NCI-H2171 treated with DMSO at 0.1 percent for 48 hours (cell line): ENCODE measurements at regions not wholly inside any gene's neighbourhood (a gene's known extent, or its start where the extent isn't known, plus 50 kb on each side); places are given as distances from the start of the nearest gene placed in this dataset.
"Not testable (repeated sequence)": the region's sequence is repeated elsewhere in the genome, so short reads cannot be mapped to it uniquely, and the experiment has no call there.

Source experiments
- DNase-seq: peaks from one replicate; lab custom pipeline; 2025; lab: John Stamatoyannopoulos, UW

- no peak for DNase-seq
Measured at GRCh38 chr5:109630093-109630492, 59.6 kb upstream of the MAN2A1 start.

DNA sequence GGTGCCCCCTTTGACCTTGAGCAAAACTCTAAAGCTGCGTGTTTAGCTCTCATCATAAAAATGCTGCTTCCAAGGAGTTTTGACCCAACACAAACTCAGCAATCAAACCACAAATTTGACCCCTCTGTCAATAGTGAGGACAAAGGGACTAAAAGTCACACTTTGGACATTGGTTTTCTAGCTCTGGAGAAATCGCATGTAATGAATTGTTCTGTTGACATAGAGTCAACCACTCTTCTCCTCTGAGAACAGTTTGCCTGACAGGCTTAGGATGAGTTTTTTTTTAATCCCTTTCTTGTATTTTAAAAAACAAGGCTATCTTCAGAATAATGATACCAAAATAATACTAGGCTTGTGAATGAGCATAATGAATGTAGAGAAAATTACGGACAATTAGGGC, 61.1 kb upstream of the MAN2A1 start:
- no peak for DNase-seq

GRCh38 chr5:109621266-109621665, 68.5 kb upstream of the MAN2A1 start:
- not testable (repeated sequence) for DNase-seq

DNA sequence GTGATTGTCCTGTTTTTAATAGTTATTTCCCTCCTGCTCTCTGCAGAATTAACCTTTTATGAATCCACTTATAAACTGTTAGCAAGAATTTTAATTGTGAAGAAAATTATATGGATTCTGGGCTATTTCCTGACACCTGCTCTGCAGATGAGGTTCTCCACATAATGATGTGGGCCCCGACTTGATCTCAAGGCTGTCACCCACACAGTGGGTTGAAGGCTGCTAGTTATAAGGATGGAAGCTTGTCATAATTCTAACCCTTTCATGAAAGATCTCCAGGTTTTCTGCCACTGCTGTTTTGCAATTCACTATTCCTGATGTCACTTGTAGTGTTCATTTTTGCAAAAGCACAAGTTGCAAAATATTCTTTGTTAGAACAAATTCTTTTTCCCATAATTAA, 69.1 kb upstream of the MAN2A1 start:
- no peak for DNase-seq

DNA sequence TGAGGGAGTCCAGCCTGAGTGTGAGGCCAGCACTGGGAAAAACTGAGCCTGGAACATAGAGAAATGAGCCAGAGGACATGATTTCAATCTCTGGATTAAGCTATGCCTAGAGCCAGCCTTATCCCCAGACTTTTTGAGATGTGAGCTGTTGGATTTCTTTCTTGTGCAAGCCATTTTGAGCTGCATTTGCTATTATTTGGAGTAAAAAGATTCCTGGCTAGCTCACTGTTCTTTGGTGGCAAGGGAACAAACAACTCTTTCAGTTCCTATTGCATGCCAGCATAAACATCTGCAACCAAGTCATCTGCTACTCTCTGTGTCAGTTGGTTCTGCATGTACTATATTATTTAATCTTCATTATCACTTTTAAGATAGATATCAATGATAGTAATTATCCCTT, 70.1 kb upstream of the MAN2A1 start:
- no peak for DNase-seq

GRCh38 chr5:109619021-109619460, 70.7 kb upstream of the MAN2A1 start:
- DNase-seq: no peak

DNA sequence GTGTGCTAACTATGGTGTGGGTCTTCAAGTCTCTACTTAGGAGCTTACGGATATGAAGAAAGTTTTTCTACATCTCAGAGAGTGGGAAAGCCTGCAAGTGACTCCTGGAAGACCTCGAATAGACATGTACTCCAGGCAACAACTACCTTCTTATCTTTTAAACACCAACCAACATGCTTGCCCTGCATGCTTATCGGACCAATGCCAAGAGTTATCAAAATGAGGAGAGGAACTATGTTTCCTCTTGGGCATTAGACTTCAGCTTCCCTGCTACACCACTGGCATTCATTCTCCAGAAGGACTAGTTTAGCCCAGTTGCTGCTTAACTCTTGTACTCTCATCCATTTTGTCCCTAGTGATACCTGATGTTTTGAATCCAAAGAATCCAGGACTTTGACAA, 74.7 kb upstream of the MAN2A1 start:
- no peak for DNase-seq

DNA sequence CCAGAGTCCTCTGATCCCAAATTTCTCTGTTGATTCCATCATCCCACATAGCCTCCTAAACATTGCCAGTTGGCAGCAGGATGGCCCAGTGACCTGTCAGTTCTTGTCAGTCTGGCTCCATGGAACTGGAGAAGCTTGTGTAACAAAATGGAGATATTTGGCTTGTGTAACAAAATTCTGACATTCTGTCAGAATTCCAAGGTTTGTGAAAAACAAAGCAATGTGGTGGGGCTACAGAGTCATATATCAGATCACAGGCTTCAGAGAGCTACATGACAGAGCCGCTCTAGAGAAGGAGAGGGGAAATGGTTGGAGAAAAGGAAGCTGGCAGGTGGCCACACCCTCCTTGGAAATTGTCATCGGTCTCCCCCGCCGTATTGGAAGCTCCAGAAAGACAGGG, 75.4 kb upstream of the MAN2A1 start:
- DNase-seq: no peak

DNA sequence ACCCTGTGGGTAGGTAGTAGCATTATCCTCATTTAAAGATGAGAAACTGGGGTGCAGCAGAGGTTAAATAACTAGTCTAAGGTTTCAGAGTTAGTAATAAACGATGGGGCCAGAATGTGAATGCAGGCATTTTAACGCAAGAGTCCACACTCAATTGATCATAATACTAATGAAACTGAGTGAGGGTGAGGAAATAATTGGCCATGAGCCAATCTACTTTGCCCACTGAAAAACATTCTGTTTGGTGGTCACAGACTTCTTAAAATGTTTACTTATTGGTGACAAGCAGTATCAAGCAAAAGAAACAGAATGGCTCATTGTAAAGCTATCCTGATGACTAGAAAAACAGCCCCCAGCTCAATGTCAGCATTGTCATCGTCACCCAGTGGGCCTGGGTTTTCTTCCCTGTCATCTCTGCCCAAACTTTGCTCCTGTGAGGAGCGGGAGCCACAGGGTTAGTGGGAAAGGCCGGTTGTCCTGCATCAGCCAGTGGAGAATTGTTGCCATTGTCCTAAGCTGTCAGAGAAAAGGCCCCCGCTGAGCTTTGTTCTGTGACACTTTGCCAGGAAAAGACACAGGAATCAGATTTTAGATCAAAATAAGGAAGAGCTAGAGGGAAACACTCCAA, 77.3 kb upstream of the MAN2A1 start:
- no peak for DNase-seq

DNA sequence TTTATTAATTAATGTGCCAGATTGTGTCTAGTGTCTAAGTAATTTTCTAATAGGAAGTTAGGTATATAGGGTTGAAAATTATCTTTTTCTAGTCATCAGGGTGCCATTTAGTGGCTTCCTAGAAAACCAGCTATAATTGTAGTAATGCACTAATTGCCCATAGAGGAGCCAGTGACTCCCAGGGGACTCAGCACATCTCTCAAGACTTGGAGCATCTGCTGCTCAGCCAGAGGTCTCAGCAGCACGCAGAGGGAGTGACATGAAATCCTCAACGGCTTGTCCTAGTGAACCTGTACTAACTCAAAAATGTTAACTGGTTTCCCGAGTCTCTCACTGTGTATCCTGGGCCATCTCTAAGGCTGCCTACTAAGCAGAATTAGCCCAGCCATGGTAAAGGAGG, 78.2 kb upstream of the MAN2A1 start:
- DNase-seq: peak; percentile 80

DNA sequence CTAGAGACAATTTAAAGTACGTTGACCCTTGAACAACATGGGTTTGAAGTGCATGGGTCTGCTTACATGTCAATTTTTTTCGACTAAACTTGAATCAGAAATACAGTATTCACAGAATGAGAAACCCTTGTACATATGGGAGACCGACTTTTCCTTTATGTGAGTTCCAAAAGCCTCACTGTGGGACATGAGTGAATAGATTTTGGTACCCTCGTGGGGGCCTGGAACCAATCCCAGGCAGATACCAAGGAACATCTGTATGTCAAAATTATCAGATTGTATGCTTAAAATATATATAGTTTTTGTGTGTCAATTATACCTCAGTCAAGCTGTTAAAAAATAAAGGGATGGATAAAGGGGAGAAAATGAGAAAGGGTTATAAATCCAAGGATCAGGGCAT, 78.7 kb upstream of the MAN2A1 start:
- DNase-seq: no peak

GRCh38 chr5:109610581-109610980, 79.1 kb upstream of the MAN2A1 start:
- no peak for DNase-seq

GRCh38 chr5:109605207-109605730, 84.5 kb upstream of the MAN2A1 start:
- no peak for DNase-seq

DNA sequence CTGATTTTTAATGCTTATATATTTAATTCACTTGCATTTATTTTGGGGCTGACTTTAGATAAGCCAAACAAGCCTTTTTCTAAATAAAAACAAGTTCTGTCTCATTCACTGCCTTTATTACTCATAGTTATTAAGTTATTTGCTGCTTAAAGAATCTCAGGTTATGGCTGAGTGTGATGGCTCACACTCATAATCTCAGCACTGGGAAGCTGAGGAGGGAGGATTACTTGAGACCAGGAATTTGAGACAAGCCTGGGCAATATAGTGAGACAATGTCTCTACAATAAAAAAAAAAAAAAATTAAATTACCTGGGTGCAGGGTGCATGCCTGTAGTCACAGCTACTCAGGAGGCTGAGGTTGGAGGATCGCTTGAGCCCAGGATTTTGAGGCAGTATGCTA, 85.0 kb upstream of the MAN2A1 start:
- no peak for DNase-seq

GRCh38 chr5:109601736-109602135, 88.0 kb upstream of the MAN2A1 start:
- DNase-seq: no peak

DNA sequence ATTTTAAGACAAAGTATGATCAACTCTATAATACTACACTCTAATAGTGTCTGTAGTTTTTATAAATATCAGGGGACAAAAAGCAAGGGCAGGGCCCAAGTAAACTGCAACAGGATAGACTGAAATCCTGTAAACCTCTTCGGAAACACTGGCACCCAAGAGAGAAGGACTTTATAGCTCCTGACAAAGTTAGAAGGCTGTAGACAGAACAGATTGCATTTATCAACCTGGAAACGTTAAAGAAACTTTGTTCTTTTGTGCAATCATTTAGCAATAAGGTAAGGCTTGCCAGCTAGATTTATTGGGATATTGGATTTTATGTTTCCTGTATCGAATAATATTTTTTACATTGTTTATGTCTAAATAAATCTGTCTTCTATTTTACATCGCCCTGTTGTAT, 91.8 kb upstream of the MAN2A1 start:
- no peak for DNase-seq

DNA sequence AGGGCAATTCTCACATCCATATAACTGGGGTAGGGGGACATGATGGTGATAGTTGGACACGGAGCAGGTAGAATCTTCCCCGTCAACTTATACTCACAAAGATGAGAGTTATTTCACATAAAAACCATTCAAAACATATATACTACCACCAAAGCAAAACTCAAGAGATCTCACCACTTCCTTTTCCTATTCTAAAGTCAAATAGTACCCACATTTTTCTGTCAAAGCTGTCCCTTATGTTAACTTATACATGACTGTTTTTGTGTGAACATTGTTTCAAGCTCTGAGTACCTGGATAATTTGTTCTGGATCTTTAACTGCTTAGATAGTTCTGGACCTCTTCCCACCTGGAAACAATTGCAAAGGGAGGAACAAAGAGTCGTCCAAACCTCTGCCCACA, 95.5 kb upstream of the MAN2A1 start:
- no peak for DNase-seq

DNA sequence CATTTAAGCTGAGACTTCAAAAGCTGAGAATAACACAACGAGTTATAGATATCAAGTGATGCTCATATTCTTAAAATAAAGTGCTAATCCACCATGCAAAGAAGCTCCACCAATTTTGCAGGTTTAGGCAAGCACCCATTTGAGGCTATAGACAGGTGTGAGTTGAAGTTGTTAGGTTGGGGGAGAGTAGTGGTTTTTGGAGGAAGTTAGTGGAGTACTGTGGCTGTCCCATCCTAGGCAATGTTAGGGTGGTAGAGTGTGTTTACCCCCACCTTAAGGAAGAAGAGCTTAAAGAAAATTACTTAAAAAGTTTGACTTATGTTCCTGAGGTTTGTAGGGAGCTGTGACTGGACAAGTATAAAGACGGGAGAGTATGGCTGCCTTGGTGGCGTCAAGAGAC, 98.9 kb upstream of the MAN2A1 start:
- DNase-seq: no peak

DNA sequence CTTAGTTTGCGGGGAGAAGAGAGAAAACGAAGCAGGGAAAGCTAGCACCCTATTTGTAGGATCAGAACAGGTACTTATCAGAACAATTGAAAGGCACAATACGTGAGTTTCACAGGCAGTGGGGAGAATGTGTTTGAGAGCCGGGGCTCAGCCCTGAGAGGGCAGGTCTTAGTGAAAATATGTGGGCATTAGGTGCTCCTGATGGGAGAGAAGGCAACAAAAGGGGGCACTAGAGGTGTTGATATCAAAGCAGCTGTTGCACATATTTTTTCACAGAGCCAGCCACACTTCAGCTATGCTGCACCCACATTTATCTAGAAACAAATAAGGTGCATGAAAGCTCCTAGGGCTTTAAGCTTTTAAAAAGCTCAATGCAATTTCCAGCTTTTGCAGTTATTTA, 99.7 kb upstream of the MAN2A1 start:
- DNase-seq: no peak

GRCh38 chr5:109589239-109589638, 100.5 kb upstream of the MAN2A1 start:
- no peak for DNase-seq

DNA sequence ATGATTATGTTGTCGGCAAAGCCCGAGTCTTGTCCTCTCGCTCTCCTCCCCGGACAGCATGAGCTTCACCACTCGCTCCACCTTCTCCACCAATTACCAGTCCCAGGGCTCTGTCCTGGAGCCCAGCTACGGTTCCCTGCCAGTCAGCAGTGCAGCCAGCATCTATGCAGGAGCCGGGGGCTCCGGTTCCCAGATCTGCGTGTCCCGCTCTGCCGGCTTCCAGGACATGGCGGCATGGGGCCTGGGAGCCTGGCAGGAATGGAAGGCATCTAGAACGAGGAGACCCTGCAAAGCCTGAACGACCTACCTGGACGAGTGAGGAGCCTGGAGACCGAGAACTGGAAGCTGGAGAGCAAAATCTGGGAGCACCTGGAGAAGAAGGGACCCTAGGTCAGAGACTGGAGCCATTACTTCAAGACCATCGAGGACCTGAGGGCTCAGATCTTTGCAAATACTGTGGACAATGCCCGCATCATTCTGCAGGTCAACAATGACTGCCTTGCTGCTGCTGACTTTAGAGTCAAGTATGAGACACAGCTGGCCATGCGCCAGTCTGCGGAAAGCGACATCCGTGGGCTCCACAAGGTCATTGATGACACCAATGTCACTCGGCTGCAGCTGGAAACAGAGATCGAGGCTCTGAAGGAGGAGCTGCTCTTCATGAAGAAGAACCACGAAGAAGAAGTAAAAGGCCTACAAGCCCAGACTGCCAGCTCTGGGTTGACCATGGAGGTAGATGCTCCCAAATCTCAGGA, 101.3 kb upstream of the MAN2A1 start:
- DNase-seq: no peak

DNA sequence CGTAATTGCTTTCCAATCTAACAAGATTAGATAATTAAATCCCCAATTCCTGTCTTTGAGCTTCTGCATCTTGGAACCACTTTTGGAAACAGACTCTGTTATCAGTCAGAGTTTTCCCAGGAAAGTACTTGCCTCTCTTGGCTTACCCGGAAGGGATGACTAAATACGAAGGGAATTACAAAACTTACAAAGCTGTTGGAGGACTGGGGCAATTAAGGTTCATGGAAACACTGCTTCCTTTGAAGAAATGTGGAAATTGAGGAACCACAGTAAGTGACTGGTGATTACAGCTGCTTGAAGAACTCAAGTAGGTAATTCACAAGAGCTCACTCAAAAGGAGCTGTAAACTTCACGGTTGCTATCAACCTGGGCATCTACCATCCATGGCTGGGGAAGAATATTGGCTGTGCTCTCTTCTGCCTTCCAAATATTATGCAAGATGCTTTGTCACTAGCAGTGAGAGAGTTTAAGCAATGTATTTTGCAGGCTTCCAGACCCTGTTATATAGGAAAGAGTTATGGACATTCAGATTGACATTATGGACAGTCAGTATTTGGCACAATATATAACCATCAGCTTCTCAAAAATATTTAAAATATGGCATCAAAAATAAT, 104.6 kb upstream of the MAN2A1 start:
- no peak for DNase-seq

DNA sequence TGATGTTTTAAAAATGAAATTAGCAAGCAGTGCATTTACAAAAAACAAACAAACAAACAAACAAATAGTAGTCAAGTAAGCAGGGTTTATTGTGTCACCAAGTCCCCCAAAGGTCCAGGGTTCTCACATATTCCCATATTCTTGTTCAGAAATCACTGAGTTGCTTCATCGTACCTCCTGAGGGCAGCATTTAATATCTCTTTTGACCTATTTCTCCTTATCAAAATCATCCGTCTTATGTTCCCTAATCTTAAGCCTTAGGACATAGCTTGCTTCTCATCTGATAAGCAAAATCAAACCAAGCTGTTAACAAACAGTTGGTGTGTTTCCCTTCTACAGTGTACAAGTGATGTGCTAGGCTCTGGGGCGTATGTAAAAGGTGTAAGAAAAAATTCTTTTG, 109.5 kb upstream of the MAN2A1 start:
- no peak for DNase-seq
